HG03342 (cell line): ENCODE measurements at regions not wholly inside any gene's neighbourhood (a gene's known extent, or its start where the extent isn't known, plus 50 kb on each side); places are given as distances from the start of the nearest gene placed in this dataset.

Source experiments
- ATAC-seq: cut with Tn5 transposase; IDR thresholded peaks from one replicate; pipeline ENCODE4 v1.9.1; 2021; ENCODE audit warnings: mild to moderate bottlenecking, moderate library complexity; ENCODE audit not compliant: unreplicated experiment

- no peak for ATAC-seq
Measured at GRCh38 chr6:150651808-150652470, 52.3 kb downstream of the PLEKHG1 start.

GRCh38 chr6:150652848-150653613, 53.3 kb downstream of the PLEKHG1 start:
- no peak for ATAC-seq

- no peak for ATAC-seq
Measured at GRCh38 chr6:150654608-150655007, 54.9 kb downstream of the PLEKHG1 start.

GRCh38 chr6:150656156-150656555, 56.5 kb downstream of the PLEKHG1 start:
- ATAC-seq, result no peak

- no peak for ATAC-seq
Measured at GRCh38 chr6:150658421-150658820, 58.7 kb downstream of the PLEKHG1 start.

GRCh38 chr6:150659046-150659763, 59.5 kb downstream of the PLEKHG1 start:
- ATAC-seq, result no peak

- ATAC-seq, result no peak
Measured at GRCh38 chr6:150661216-150662007, 61.7 kb downstream of the PLEKHG1 start.

GRCh38 chr6:150662814-150663213, 63.1 kb downstream of the PLEKHG1 start:
- ATAC-seq, result no peak

GRCh38 chr6:150664091-150664490, 64.4 kb downstream of the PLEKHG1 start:
- no peak for ATAC-seq

GRCh38 chr6:150666071-150666470, 66.4 kb downstream of the PLEKHG1 start:
- ATAC-seq, result no peak

- no peak for ATAC-seq
Measured at GRCh38 chr6:150667359-150667758, 67.7 kb downstream of the PLEKHG1 start.

- ATAC-seq, result no peak
Measured at GRCh38 chr6:150667977-150668716, 68.5 kb downstream of the PLEKHG1 start.

GRCh38 chr6:150668900-150669302, 69.2 kb downstream of the PLEKHG1 start:
- no peak for ATAC-seq

GRCh38 chr6:150670311-150670710, 70.6 kb downstream of the PLEKHG1 start:
- no peak for ATAC-seq

GRCh38 chr6:150672800-150673199, 73.1 kb downstream of the PLEKHG1 start:
- no peak for ATAC-seq

GRCh38 chr6:150673720-150674346, 74.1 kb downstream of the PLEKHG1 start:
- no peak for ATAC-seq

- no peak for ATAC-seq
Measured at GRCh38 chr6:150676344-150676743, 76.7 kb downstream of the PLEKHG1 start.

- ATAC-seq, result no peak
Measured at GRCh38 chr6:150676772-150677171, 77.1 kb downstream of the PLEKHG1 start.

- ATAC-seq, result no peak
Measured at GRCh38 chr6:150680510-150680909, 80.8 kb downstream of the PLEKHG1 start.
